Thymus (tissue), 11 donors: ENCODE measurements at regions not wholly inside any gene's neighbourhood (a gene's known extent, or its start where the extent isn't known, plus 50 kb on each side); places are given as distances from the start of the nearest gene placed in this dataset.

Source experiments
- DNase-seq, 9 donors: peaks; one replicate each; pipeline ENCODE4 v3.0.0-alpha.2; 2013; ENCODE audit warnings: low spot score in 9 of 9, low read depth in 6 of 9, missing footprints in 1 of 9
- H3K27ac ChIP-seq, 2 donors: one replicate each; pipeline ENCODE4 v1.5.1; 2013; ENCODE audit warnings: control low read depth in 1 of 2, low read depth in 1 of 2, low read length in 1 of 2, mild to moderate bottlenecking in 1 of 2, moderate library complexity in 1 of 2
- H3K27me3 ChIP-seq, 2 donors: one replicate each; pipeline ENCODE4 v1.5.1; 2013; ENCODE audit warnings: low read length in 1 of 2; ENCODE audit not compliant: control insufficient read depth in 2 of 2, insufficient read depth in 1 of 2
- H3K36me3 ChIP-seq, 2 donors: one replicate each; pipeline ENCODE4 v1.5.1; 2013; ENCODE audit warnings: low read length in 1 of 2, mild to moderate bottlenecking in 1 of 2, moderate library complexity in 1 of 2; ENCODE audit not compliant: control insufficient read depth in 2 of 2, insufficient read depth in 2 of 2
- H3K4me1 ChIP-seq, 2 donors: one replicate each; pipeline ENCODE4 v1.5.1; 2013; ENCODE audit warnings: low read length in 2 of 2; ENCODE audit not compliant: control insufficient read depth in 2 of 2, insufficient read depth in 2 of 2
- H3K4me3 ChIP-seq, 2 donors: one replicate each; pipeline ENCODE4 v1.5.1; 2013; ENCODE audit warnings: low read length in 2 of 2, control low read depth in 1 of 2, mild to moderate bottlenecking in 1 of 2
- H3K9me3 ChIP-seq, 2 donors: one replicate each; pipeline ENCODE4 v1.5.1; 2013; ENCODE audit warnings: low read length in 1 of 2, mild to moderate bottlenecking in 1 of 2; ENCODE audit not compliant: control insufficient read depth in 2 of 2, insufficient read depth in 1 of 2
- WGBS: extraction: QIAGEN DNeasy Blood & Tissue Kit; methylation state at CpG from one replicate; pipeline ENCODE4 v1.1.7; 2013; 5-methylcytosine and 5-hydroxymethylcytosine counted together
- donor health status: healthy.

DNA sequence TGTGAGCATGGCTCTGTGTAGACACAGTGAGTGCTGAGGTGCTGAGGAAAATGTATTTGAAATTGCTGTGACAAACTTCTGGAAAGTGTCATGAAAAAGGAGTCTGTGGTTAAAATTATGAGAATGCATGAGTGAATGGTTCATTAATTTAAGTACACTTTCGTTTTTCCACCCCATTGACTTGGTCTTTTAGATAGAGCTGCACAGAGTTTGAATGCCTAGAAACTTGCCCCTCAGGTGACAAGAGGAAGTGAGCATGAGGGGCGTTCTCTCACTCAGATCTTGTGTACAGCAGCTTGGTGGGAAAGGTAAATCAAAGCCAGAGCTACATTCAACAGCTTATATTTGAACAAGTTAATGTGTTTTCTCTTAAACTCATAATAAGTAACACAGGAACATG lies 296.8 kb downstream of the WDR72 start:
- Histone ChIP-seq H3K4me1 (no peaks in the 10 kb centered on the region), H3K27me3 (no peaks in the 10 kb centered on the region), H3K27ac (no peak overlapping the region), H3K4me3 (no peak overlapping the region), H3K36me3 (no peaks in the 10 kb centered on the region), H3K9me3 (no peaks in the 10 kb centered on the region)
- no peak for DNase-seq
- WGBS, result 83% methylated on average over 2 of the region's 2 CpGs

DNA sequence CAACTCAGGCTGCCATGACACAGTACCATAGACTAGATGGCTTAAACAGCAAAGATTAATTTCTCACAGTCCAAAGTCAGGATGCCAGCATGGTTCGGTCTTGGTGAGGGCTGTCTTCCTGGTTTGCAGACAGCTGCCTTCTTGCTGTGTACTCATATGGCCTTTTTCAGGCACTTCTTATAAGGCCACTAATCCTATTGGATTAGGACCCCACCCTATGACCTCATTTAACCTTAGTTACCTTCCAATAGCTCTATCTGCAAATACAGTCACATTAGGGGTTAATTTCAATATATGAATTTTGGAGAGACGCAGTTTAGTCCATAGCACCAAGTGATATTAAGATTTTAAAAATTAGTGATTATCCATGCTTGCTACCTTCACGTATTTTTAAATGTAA lies 297.8 kb downstream of the WDR72 start:
- Histone ChIP-seq H3K27ac (no peak overlapping the region), H3K36me3 (no peaks in the 10 kb centered on the region), H3K9me3 (no peaks in the 10 kb centered on the region), H3K4me1 (no peaks in the 10 kb centered on the region), H3K4me3 (no peak overlapping the region), H3K27me3 (no peaks in the 10 kb centered on the region)
- no peak for DNase-seq
- 97% methylated on average over 3 of the region's 3 CpGs for WGBS

DNA sequence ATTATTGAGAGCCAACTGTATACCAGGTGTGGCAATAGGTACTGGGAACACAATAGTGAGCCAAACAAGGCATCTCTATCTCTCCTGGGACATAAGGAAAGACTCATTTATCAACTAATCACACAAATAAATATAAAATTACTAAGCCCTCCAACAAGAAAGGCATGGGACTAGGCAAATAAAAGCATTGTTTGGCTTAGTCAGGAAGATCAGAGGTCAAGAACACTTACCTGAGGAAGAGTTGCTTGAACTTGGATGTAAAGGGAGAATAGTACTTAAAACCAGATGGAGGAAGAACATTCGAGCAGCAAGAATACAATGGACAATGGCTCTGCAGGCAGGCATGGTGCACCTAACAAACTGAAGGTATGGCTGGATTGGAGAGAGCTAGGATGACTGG lies 300.7 kb downstream of the WDR72 start:
- H3K9me3 ChIP-seq, result no peaks in the 10 kb centered on the region
- H3K27me3 ChIP-seq, result no peaks in the 10 kb centered on the region
- no peaks in the 10 kb centered on the region for H3K36me3 ChIP-seq
- H3K4me3 ChIP-seq, result no peak overlapping the region
- DNase-seq, result no peak
- WGBS, result 93% methylated on average over 1 of the region's 1 CpG
- H3K4me1 ChIP-seq, result no peaks in the 10 kb centered on the region
- H3K27ac ChIP-seq, result no peak overlapping the region

DNA sequence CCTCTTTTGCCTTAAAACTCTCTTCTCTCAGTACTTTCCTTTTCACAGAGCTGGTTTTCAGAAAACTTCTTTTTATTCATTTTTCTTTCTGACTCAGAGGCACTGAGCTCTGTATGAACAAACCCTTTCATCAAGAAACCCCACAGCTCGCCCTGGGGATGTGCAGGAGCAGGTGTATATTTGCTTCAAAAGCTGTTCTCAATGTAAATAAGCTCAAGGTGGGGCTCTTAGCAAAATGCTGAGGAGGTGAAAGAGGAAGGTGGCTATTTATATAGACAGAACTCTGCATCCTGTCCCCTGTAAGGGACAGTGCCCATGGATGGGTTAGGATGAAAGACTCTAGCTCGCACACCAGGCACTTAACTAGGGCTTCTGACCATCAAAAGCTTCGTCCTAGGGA lies 302.0 kb downstream of the WDR72 start:
- no peaks in the 10 kb centered on the region for H3K9me3 ChIP-seq
- H3K4me3 ChIP-seq, result no peak overlapping the region
- no peaks in the 10 kb centered on the region for H3K36me3 ChIP-seq
- WGBS, result 77% methylated on average over 3 of the region's 3 CpGs
- no peak overlapping the region for H3K27ac ChIP-seq
- no peaks in the 10 kb centered on the region for H3K4me1 ChIP-seq
- H3K27me3 ChIP-seq, result no peaks in the 10 kb centered on the region
- DNase-seq, result no peak

DNA sequence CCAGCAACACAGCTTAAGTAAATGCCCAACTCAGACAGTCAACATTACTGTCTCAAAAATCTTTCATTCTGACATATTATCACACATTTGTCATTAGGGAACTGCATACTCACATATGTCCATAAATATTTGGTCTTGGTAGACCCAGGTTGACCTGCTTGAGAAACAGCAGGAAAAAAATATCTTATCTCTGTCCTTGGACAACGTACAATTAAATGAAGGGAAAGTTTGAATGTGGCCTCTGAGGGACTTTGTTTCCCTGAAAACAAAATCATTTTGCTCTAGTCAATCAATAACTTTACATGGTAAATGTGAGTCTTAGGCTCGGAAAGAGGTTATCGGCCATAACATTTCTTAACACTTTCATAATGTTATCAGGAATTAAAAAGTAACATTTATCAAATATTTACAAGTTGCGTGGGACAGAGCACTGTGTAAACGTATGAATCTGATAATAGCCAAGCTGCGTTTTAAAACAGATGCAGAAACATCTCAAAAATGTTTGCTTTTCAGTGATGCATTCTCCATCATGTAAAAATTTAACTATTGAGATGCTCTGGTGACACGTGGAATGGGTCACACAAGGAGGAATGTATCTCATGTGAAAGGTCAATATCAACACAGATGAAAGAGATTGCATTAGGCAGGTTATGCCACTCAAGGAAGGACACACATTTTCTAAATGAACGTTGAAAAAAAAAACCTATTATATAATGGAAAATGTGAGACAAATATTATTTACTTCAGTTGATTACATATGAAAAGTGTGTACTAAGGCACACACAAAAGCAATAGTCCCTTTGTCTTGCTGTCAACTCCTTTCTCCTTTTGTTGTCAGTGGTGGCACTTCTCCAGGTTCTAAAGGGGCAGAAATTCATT lies 304.4 kb downstream of the WDR72 start:
- Histone ChIP-seq H3K4me3 (no peak overlapping the region), H3K4me1 (no peaks in the 10 kb centered on the region), H3K27ac (no peak overlapping the region), H3K36me3 (no peaks in the 10 kb centered on the region), H3K27me3 (no peaks in the 10 kb centered on the region), H3K9me3 (no peaks in the 10 kb centered on the region)
- 96% methylated on average over 8 of the region's 8 CpGs for WGBS
- no peak for DNase-seq

DNA sequence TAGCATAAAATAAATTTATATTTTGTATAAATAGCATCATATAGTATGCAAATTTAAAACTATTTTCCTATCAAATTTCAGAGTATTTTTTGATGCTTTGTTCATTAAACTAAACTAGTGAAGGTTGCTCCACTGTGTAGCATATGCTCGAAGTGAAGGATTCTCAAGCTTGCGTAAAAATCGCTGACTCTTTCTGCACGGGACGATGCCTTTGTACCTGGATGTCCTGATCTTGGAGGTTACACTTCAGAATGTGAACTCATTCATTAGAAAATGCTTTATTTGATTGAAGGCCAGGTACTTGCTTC lies 305.0 kb downstream of the WDR72 start:
- Histone ChIP-seq H3K4me3 (no peak overlapping the region), H3K4me1 (no peaks in the 10 kb centered on the region), H3K27ac (no peak overlapping the region), H3K9me3 (no peaks in the 10 kb centered on the region), H3K27me3 (no peaks in the 10 kb centered on the region), H3K36me3 (no peaks in the 10 kb centered on the region)
- 96% methylated on average over 5 of the region's 5 CpGs for WGBS
- no peak for DNase-seq

DNA sequence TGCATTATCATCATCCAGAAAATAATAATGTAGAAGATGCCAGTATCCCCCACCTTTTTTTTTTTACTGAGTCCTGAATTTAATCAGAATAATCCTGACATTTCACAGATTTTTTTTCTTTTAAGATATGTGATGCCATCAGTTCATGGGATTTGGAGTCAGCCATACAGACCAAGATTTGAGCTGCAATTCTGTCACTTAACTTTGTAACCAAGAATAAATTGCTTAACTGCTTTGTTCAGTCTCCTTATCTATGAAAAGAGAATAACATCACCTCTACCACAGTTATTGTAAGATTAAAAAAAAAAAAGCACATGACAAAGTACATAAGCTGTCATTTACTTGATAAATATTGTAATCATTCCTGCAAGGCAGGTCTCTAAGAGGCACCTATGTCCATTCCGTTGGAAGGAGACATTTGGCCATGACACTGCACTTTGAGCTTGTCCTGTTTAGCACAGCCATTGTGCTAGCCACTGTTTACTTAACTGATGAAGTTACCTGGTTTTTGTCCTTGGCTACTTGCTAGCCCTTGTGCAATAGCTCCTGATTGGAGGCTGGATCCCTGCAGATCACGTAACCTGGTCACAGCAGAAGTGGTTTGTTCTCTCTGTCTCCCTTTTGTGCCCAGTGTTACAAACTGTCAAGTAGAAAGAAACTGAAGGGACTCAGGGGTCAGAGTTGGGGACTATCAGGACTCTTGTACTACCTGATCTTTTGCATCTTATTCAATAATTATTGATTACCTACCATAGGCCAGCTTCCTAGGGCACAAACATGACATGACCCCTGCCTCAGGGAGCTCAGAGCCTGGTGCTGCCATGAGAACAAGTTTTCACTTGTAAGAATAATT lies 306.0 kb downstream of the WDR72 start:
- no peaks in the 10 kb centered on the region for H3K27me3 ChIP-seq
- H3K9me3 ChIP-seq, result no peaks in the 10 kb centered on the region
- no peaks in the 10 kb centered on the region for H3K4me1 ChIP-seq
- no peaks in the 10 kb centered on the region for H3K36me3 ChIP-seq
- H3K4me3 ChIP-seq, result no peak overlapping the region
- WGBS, result 96% methylated on average over 2 of the region's 2 CpGs
- DNase-seq, result no peak
- H3K27ac ChIP-seq, result no peak overlapping the region

DNA sequence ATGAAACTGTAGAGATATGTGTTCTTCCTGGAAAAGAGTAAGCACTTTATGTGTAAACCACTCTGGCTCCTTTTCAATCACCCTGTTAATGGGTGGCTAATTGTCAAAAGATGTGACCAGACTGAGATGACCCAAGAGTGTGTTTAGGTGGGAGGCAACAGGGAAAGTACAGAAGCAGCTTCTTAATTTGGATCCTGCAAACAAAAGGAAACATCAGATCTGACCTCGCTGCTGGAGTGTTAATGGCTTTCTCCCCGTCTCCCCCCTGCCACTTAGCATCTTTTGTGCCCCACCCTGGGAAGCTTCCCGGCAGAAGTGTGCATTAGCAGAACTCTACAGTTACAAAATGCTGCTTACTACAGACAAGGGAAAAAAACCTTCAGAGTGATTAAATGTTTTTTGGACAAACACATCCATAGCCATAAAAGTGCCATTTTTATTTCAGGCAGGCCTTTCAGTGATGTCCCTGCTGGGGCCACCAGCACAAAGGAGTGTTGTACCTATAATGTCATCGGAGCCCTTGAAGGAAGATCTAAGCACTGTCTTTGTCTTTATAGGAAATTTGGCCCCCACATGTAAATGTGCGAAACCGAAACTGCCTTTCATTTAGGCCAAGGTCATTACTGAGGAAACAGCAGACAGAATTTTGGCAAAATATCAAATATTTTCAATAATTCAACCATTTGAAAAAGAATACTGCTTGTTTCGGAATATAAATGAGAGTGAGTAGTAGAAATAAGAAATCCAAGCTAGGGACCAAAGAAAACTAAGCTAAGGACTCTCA lies 311.0 kb downstream of the WDR72 start:
- H3K4me3 ChIP-seq, result no peak overlapping the region
- H3K4me1 ChIP-seq, result no peaks in the 10 kb centered on the region
- H3K27me3 ChIP-seq, result no peaks in the 10 kb centered on the region
- H3K36me3 ChIP-seq, result no peaks in the 10 kb centered on the region
- no peak for DNase-seq
- no peaks in the 10 kb centered on the region for H3K9me3 ChIP-seq
- no peak overlapping the region for H3K27ac ChIP-seq
- WGBS, result 55% methylated on average over 7 of the region's 7 CpGs

DNA sequence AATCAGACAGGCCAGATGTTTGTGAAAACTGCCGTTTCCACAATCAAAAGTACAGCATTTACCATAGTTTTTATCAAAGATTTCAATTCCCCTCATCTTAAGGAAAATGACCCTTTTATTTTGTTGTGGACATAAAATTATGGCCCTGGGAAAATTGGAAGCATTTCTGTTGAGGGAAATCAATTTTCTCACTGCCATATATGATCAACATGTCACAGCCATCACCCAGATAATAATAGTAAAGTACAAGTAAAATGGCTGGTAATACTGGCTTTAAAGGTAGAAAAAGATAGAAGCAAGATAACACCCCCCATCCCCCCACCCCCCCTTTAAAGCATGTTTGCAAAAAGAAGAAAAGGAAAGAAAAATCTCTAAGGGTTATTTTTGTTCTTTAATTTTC lies 311.7 kb downstream of the WDR72 start:
- H3K27me3 ChIP-seq, result no peaks in the 10 kb centered on the region
- H3K27ac ChIP-seq, result no peak overlapping the region
- no peaks in the 10 kb centered on the region for H3K9me3 ChIP-seq
- no peak for DNase-seq
- H3K36me3 ChIP-seq, result no peaks in the 10 kb centered on the region
- no peak overlapping the region for H3K4me3 ChIP-seq
- H3K4me1 ChIP-seq, result no peaks in the 10 kb centered on the region
- WGBS, result 44% methylated on average over 1 of the region's 1 CpG
